ENCODE measurements at regions not wholly inside any gene's neighbourhood (a gene's known extent, or its start where the extent isn't known, plus 50 kb on each side); places are given as distances from the start of the nearest gene placed in this dataset.

DNA sequence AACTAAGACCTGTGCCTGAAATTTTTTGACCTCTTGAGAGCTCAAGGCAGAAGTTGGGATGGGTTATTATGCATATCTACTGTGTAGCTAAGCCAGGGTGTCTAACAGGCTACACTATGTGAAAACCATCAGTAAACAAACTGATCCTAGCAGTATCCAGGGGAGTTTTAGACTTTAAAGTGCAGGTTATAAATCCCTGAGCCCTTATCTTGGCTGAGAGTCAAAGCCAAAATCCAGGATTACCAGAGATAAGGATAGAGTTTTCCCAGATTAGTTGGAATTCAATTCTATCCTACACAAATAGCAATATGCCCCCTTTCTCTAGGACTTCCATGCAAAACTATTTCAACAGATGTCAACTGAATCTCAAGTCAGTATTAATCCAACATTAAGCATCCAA lies 1229.7 kb downstream of the GRIK2 start:
- peaks cover 5% of the 10 kb centered on the region for H3K9me3 Mint-ChIP-seq
- ATAC-seq (no peak), DNase-seq (no peak)
- TF ChIP-seq, protein P1, sequence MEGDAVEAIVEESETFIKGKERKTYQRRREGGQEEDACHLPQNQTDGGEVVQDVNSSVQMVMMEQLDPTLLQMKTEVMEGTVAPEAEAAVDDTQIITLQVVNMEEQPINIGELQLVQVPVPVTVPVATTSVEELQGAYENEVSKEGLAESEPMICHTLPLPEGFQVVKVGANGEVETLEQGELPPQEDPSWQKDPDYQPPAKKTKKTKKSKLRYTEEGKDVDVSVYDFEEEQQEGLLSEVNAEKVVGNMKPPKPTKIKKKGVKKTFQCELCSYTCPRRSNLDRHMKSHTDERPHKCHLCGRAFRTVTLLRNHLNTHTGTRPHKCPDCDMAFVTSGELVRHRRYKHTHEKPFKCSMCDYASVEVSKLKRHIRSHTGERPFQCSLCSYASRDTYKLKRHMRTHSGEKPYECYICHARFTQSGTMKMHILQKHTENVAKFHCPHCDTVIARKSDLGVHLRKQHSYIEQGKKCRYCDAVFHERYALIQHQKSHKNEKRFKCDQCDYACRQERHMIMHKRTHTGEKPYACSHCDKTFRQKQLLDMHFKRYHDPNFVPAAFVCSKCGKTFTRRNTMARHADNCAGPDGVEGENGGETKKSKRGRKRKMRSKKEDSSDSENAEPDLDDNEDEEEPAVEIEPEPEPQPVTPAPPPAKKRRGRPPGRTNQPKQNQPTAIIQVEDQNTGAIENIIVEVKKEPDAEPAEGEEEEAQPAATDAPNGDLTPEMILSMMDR (IDR thresholded peaks at IDR 0.05) = no peak
- CTCF ChIA-PET = no interaction called here
- H3K27ac Mint-ChIP-seq = no peak overlapping the region
- H3K36me3 Mint-ChIP-seq (ENCODE audit: low read depth) = no peaks in the 10 kb centered on the region
- POLR2A ChIA-PET = no interaction called here
- H3K4me1 Mint-ChIP-seq (ENCODE audit: low read depth) = no peaks in the 10 kb centered on the region
- intact Hi-C loops (cut with micrococcal nuclease) = no loop called here
- no peaks in the 10 kb centered on the region for H3K27me3 Mint-ChIP-seq
- no peak overlapping the region for H3K4me3 Mint-ChIP-seq

DNA sequence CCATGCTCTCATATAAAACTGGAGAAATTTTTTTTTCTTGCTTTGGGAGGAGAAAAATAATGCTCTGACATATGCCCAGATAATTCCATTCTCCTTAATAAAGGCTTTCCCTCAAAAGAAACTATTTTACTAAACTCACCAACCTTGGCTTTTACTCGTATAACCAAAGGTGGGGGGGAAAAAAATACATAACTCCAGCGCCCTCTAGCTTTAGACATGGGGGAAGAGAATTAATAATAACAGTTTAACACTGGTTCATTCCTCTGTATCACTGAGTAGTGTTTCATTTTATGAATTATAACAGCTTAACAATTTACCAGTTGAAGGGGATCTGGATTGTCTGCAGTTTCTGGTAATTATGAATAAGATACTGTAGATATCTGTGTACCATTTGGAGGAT lies 1226.1 kb downstream of the GRIK2 start:
- Mint-ChIP-seq H3K27ac (no peak overlapping the region), H3K4me3 (no peak overlapping the region), H3K9me3 (peaks cover 5% of the 10 kb centered on the region), H3K27me3 (no peaks in the 10 kb centered on the region), H3K36me3 (ENCODE audit: low read depth) (no peaks in the 10 kb centered on the region), H3K4me1 (ENCODE audit: low read depth) (no peaks in the 10 kb centered on the region)
- DNase-seq = no peak
- ChIA-PET POLR2A (no interaction called here), CTCF (no interaction called here)
- intact Hi-C loops (cut with micrococcal nuclease) = no loop called here
- ATAC-seq = no peak
- TF ChIP-seq, protein P1 (IDR thresholded peaks at IDR 0.05) = no peak

DNA sequence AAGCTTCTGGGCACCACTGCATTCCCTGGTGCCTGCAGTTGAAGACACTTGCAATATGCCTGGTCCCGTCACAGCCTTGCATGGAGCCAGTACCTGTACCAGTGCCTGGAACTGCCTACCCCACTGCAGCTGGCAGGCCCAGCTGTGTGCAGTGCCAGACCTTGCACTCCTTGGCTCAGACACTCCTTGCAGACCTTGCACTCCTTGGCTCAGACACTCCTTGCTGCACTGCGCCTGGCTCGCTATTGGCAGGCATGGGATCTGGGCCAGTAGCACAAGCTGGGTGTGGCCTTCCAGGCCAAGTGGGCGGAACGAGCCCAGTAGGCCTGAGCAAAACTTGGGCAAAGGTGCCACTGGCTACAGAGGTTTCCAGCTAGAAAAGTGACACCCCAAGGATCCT lies 1189.1 kb downstream of the GRIK2 start:
- CTCF ChIA-PET = interaction anchor here (1.0 kb wide), 1 partner anchor 8 kb away, joined by 3 read pairs; no protein-coding TSS in a partner anchor
- H3K9me3 Mint-ChIP-seq = no peaks in the 10 kb centered on the region
- H3K36me3 Mint-ChIP-seq (ENCODE audit: low read depth) = no peaks in the 10 kb centered on the region
- H3K27ac Mint-ChIP-seq = no peak overlapping the region
- no peaks in the 10 kb centered on the region for H3K27me3 Mint-ChIP-seq
- no peaks in the 10 kb centered on the region for H3K4me1 Mint-ChIP-seq (ENCODE audit: low read depth)
- intact Hi-C loops (cut with micrococcal nuclease) = no loop called here
- TF ChIP-seq, protein P1 (IDR thresholded peaks at IDR 0.05) = no peak
- POLR2A ChIA-PET = no interaction called here
- H3K4me3 Mint-ChIP-seq = no peak overlapping the region
- no peak for ATAC-seq
- DNase-seq = no peak

DNA sequence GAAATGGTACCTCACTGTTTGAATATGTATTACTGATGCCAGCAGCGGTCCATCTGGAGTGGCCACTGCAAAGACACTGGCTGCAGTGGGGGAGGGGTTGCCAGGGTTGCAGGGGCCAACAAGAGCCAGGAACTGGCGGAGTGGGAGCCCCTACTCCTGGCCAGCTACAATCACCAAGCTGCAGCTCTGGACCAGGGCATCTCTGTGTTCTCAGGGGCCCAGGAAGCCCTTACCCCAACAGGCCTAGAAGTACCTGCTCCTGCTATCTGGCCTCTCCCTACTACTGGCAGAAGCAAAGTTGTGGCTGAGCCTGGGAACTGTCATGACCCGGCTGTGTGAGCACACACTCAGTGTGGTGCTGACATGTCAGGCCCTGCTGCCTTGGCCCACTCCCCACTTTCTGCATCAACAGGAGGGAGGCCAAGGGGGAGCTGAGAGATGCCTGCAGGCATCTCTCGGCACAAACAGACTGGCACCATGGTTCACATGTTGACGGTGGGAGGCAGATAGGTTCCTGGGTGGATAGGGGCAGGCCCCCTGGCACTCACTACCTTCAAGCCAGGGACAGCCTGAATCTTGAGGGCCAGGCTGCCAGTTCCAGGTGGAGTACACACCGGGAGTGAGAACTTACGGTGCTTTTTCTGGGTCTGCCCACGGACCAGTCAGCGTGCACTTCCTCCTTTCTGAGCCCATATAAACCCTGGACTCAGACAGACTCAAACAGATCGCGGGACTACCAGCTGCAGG lies 1188.0 kb downstream of the GRIK2 start:
- Mint-ChIP-seq H3K4me3 (no peak overlapping the region), H3K27ac (no peak overlapping the region), H3K4me1 (ENCODE audit: low read depth) (no peaks in the 10 kb centered on the region), H3K36me3 (ENCODE audit: low read depth) (no peaks in the 10 kb centered on the region), H3K9me3 (no peaks in the 10 kb centered on the region), H3K27me3 (no peaks in the 10 kb centered on the region)
- intact Hi-C loops (cut with micrococcal nuclease) = no loop called here
- ChIA-PET POLR2A (no interaction called here), CTCF (interaction anchor here (1.0 kb wide), 1 partner anchor 9 kb away, joined by 3 read pairs; no protein-coding TSS in a partner anchor)
- DNase-seq (no peak), ATAC-seq (no peak)
- TF ChIP-seq, protein P1 (IDR thresholded peaks at IDR 0.05) = no peak

DNA sequence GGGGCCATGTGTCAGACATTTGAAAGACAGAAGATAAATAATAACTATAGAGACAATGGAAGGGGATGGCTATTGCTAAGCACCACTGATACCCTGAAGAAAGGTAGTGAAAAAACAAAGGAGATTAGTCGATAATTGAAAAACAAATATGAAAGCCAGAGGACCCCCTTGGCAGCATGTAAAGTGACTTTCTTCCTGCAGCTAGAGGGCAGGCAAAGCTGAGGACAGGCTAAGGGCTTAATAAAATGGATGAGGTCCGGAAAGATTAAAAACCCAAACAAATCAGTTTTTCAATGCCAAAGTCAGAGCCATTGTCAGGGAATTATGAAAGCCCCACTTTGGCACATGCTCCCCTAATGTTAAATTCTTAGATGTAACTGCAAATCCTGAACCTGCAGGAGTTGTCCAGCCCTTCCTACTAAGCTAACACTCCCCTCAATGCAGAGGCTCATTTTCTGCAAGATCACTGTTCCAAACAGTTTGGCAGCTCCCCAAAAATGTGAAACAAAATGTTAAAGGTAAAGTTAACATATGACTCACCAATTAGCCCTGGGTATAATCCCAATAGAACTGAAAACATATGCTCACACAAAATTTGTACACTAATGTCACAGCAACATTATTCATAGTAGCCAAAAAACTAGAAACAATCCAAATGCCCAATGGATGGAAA lies 1177.9 kb downstream of the GRIK2 start:
- no peaks in the 10 kb centered on the region for H3K9me3 Mint-ChIP-seq
- intact Hi-C loops (cut with micrococcal nuclease) = no loop called here
- H3K27ac Mint-ChIP-seq = no peak overlapping the region
- no peaks in the 10 kb centered on the region for H3K27me3 Mint-ChIP-seq
- TF ChIP-seq, protein P1 (IDR thresholded peaks at IDR 0.05) = no peak
- H3K4me3 Mint-ChIP-seq = no peak overlapping the region
- H3K4me1 Mint-ChIP-seq (ENCODE audit: low read depth) = no peaks in the 10 kb centered on the region
- CTCF ChIA-PET = no interaction called here
- ATAC-seq = no peak
- no peak for DNase-seq
- H3K36me3 Mint-ChIP-seq (ENCODE audit: low read depth) = no peaks in the 10 kb centered on the region
- POLR2A ChIA-PET = no interaction called here

Data from activated CD8-positive, alpha-beta T cell treated with anti-CD3 and anti-CD28 coated beads for 36 hours (primary cell).